ENCODE measurements at regions not wholly inside any gene's neighbourhood (a gene's known extent, or its start where the extent isn't known, plus 50 kb on each side); places are given as distances from the start of the nearest gene placed in this dataset.

DNA sequence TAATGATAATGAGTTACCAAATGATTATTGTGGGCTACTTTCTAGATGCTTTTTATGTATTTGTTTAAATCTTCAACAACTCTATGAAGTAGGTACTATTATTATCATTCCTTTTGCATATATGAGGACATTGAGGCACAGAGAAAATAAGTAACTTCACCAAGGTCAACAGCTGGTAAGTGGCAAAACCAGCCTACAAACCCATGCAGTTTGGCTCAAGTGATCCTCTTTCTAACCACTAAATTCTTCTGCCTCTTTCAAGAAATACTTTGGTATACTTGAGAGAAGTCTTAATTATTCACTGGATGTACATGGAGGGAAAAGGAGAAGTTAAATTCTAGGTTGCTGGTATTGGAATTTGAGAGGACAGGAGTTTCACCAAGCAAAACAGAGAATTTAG lies 495.2 kb upstream of the CADM1 start:
- no peaks in the 10 kb centered on the region for H4K20me1 ChIP-seq (ENCODE audit: insufficient read depth)
- H3K9me3 ChIP-seq (ENCODE audit: low read depth), result no peaks in the 10 kb centered on the region
- no peaks in the 10 kb centered on the region for H3K4me1 ChIP-seq (ENCODE audit: insufficient read depth)
- DNase-seq, result no peak
- no peaks in the 10 kb centered on the region for H3K27me3 ChIP-seq (replicated peaks; ENCODE audit: insufficient read depth)
- no peaks in the 10 kb centered on the region for H3K36me3 ChIP-seq (ENCODE audit: low read depth)
- no peak overlapping the region for H3K4me3 ChIP-seq
- H3K27ac ChIP-seq, result no peak overlapping the region
- in situ Hi-C loops (cut with MboI), result no loop called here
- no peaks in the 10 kb centered on the region for H3K9me2 ChIP-seq (ENCODE audit: insufficient read depth)
- H3F3A ChIP-seq (ENCODE audit: insufficient read depth), result no peaks in the 10 kb centered on the region
- H3K4me2 ChIP-seq (ENCODE audit: unreplicated experiment), result no peak overlapping the region
- H3K9ac ChIP-seq, result no peak overlapping the region
- TF ChIP-seq EZH2phosphoT487 (IDR thresholded peaks at IDR 0.05; ENCODE audit: insufficient read depth, low read depth) (no peak), EZH2 (IDR thresholded peaks at IDR 0.05; ENCODE audit: insufficient read depth, poor library complexity, severe bottlenecking) (no peak)
- H2AFZ ChIP-seq, result no peak overlapping the region
- no peaks in the 10 kb centered on the region for H3K79me2 ChIP-seq (ENCODE audit: insufficient read depth)

DNA sequence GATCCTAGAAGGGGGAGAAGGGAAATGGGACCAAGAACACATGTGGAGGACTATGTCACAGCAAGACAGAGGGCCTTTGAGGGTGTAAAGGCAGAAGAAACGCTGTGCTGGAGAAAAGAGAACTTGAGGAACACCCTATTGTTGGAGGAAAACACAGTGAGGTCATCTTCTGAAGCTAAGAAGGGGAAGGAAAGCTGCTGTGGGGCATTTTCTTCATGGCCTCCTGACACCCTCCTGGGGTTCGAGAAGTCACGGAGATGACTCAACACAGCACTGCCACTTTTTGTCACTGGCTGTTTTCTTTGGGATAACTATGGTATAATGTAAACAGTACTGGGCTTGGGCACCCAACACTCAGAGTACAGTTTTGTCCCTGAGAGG lies 492.6 kb upstream of the CADM1 start:
- no peak for DNase-seq
- H3K27ac ChIP-seq, result no peak overlapping the region
- no peaks in the 10 kb centered on the region for H3K9me3 ChIP-seq (ENCODE audit: low read depth)
- no peak overlapping the region for H3K4me3 ChIP-seq
- no peak overlapping the region for H2AFZ ChIP-seq
- no peak overlapping the region for H3K9ac ChIP-seq
- no peaks in the 10 kb centered on the region for H3K27me3 ChIP-seq (replicated peaks; ENCODE audit: insufficient read depth)
- TF ChIP-seq EZH2 (IDR thresholded peaks at IDR 0.05; ENCODE audit: insufficient read depth, poor library complexity, severe bottlenecking), result no peak
- no peak for TF ChIP-seq EZH2phosphoT487 (IDR thresholded peaks at IDR 0.05; ENCODE audit: insufficient read depth, low read depth)
- H3K36me3 ChIP-seq (ENCODE audit: low read depth), result no peaks in the 10 kb centered on the region
- no peaks in the 10 kb centered on the region for H3K9me2 ChIP-seq (ENCODE audit: insufficient read depth)
- WGBS, 2 experiments (ENCODE audit: low coverage in 1 of 2, low lambda C conversion rate in 2 of 2, missing lambda C conversion rate in 2 of 2), result 5 to 13% methylated on average over 3 of the region's 3 CpGs
- no peaks in the 10 kb centered on the region for H3K4me1 ChIP-seq (ENCODE audit: insufficient read depth)
- no peaks in the 10 kb centered on the region for H3F3A ChIP-seq (ENCODE audit: insufficient read depth)
- H4K20me1 ChIP-seq (ENCODE audit: insufficient read depth), result no peaks in the 10 kb centered on the region
- H3K79me2 ChIP-seq (ENCODE audit: insufficient read depth), result no peaks in the 10 kb centered on the region
- H3K4me2 ChIP-seq (ENCODE audit: unreplicated experiment), result no peak overlapping the region
- in situ Hi-C loops (cut with MboI), result no loop called here

DNA sequence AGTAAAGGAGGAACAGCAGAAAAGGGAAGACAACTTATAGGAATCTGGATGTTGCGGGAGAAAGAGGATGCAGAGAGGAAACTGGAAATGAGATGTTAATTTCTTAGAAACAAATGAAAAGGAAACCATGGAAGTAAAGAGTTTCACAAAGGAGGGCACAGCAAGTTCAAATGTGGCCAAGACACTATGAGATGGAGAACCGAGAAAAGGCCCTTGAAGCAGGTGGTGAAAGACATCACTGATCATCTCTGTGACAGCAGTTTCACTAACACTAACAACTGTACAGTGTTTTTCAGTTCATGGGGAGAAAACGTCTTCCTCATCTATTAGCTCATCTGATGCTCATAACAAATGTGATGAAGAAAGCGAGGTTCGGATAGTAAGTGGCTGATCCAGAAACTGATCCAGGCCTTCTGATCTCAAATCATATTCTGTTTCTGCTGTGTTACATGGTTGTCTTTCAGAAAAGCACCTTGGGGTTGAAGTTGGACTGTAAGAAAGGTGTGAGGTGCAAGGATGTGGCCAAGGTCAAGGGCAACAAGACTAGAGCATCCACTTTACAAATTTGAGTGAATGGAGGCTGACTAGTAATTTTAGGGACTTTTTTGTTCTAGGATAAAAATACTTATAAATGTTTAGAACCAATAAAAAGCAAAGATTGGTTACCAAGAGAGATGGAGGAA lies 492.1 kb upstream of the CADM1 start:
- in situ Hi-C loops (cut with MboI), result no loop called here

DNA sequence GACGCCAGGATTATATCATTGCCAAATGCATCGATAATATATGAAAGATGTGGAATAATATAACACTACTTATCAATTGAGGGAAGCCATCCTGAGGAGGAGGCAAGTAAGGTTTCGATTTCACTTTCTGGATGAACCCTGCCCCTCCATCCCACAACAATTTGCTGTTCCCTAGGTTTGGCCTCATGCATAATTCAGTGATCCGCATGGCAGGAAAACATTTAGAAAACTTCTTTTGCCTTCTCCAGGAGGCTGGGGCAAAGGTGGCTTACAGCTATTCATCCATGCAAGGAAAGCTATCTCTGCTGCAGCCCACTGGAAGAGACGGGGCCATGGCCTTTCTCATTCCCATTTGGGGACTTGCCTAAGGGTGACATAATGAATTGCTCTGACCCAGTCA lies 489.4 kb upstream of the CADM1 start:
- no peak overlapping the region for H3K4me2 ChIP-seq (ENCODE audit: unreplicated experiment)
- H2AFZ ChIP-seq, result no peak overlapping the region
- H3K9ac ChIP-seq, result no peak overlapping the region
- no peak for DNase-seq
- H3K4me3 ChIP-seq, result no peak overlapping the region
- no peaks in the 10 kb centered on the region for H3F3A ChIP-seq (ENCODE audit: insufficient read depth)
- 18 to 31% methylated on average over 5 of the region's 5 CpGs for WGBS, 2 experiments (ENCODE audit: low coverage in 1 of 2, low lambda C conversion rate in 2 of 2, missing lambda C conversion rate in 2 of 2)
- no peaks in the 10 kb centered on the region for H4K20me1 ChIP-seq (ENCODE audit: insufficient read depth)
- H3K27me3 ChIP-seq (replicated peaks; ENCODE audit: insufficient read depth), result no peaks in the 10 kb centered on the region
- H3K36me3 ChIP-seq (ENCODE audit: low read depth), result no peaks in the 10 kb centered on the region
- no peaks in the 10 kb centered on the region for H3K79me2 ChIP-seq (ENCODE audit: insufficient read depth)
- no peaks in the 10 kb centered on the region for H3K9me2 ChIP-seq (ENCODE audit: insufficient read depth)
- in situ Hi-C loops (cut with MboI), result no loop called here
- H3K9me3 ChIP-seq (ENCODE audit: low read depth), result no peaks in the 10 kb centered on the region
- H3K27ac ChIP-seq, result no peak overlapping the region
- no peaks in the 10 kb centered on the region for H3K4me1 ChIP-seq (ENCODE audit: insufficient read depth)
- TF ChIP-seq EZH2phosphoT487 (IDR thresholded peaks at IDR 0.05; ENCODE audit: insufficient read depth, low read depth) (no peak), EZH2 (IDR thresholded peaks at IDR 0.05; ENCODE audit: insufficient read depth, poor library complexity, severe bottlenecking) (no peak)

More for the DNA sequence above, 492.1 kb upstream of the CADM1 start:
- TF ChIP-seq EZH2 (IDR thresholded peaks at IDR 0.05; ENCODE audit: insufficient read depth, poor library complexity, severe bottlenecking), result no peak
- no peak overlapping the region for H3K9ac ChIP-seq
- no peaks in the 10 kb centered on the region for H3K27me3 ChIP-seq (replicated peaks; ENCODE audit: insufficient read depth)
- no peaks in the 10 kb centered on the region for H3K36me3 ChIP-seq (ENCODE audit: low read depth)
- no peak for DNase-seq
- no peaks in the 10 kb centered on the region for H3K9me2 ChIP-seq (ENCODE audit: insufficient read depth)
- no peak overlapping the region for H3K27ac ChIP-seq
- no peak overlapping the region for H3K4me3 ChIP-seq
- no peaks in the 10 kb centered on the region for H4K20me1 ChIP-seq (ENCODE audit: insufficient read depth)
- no peaks in the 10 kb centered on the region for H3K9me3 ChIP-seq (ENCODE audit: low read depth)
- H3K4me2 ChIP-seq (ENCODE audit: unreplicated experiment), result no peak overlapping the region
- 29 to 36% methylated on average over 5 of the region's 5 CpGs for WGBS, 2 experiments (ENCODE audit: low coverage in 1 of 2, low lambda C conversion rate in 2 of 2, missing lambda C conversion rate in 2 of 2)
- H3F3A ChIP-seq (ENCODE audit: insufficient read depth), result no peaks in the 10 kb centered on the region
- no peaks in the 10 kb centered on the region for H3K79me2 ChIP-seq (ENCODE audit: insufficient read depth)
- no peak overlapping the region for H2AFZ ChIP-seq
- H3K4me1 ChIP-seq (ENCODE audit: insufficient read depth), result no peaks in the 10 kb centered on the region

DNA sequence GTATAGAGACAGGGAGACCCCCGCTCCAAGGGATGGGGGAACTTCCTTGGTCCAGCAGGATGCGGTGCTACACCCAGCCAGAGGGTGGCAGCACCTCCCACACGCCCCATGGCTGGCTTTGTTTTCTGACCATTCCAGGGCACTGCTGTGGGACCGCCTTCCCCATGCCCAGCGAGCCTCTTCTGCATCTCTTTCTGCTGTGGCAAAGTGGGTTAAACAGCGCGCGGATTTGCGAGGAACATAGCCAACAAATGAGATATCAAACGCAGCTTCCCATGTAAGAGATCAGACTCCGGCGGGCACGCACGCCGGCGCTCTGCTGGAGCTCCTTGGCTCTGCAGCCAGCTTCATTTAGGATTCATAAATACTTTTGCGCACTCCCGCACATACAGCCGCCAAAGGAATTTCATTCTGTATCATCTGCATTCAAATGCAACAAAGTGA lies 485.8 kb upstream of the CADM1 start:
- WGBS, 2 experiments (ENCODE audit: low coverage in 1 of 2, low lambda C conversion rate in 2 of 2, missing lambda C conversion rate in 2 of 2), result 46 to 49% methylated on average over 19 of the region's 19 CpGs
- H4K20me1 ChIP-seq (ENCODE audit: insufficient read depth), result no peaks in the 10 kb centered on the region
- TF ChIP-seq EZH2 (IDR thresholded peaks at IDR 0.05; ENCODE audit: insufficient read depth, poor library complexity, severe bottlenecking) (no peak), EZH2phosphoT487 (IDR thresholded peaks at IDR 0.05; ENCODE audit: insufficient read depth, low read depth) (no peak)
- H3K4me3 ChIP-seq, result no peak overlapping the region
- H3K9me3 ChIP-seq (ENCODE audit: low read depth), result no peaks in the 10 kb centered on the region
- no peak overlapping the region for H3K4me2 ChIP-seq (ENCODE audit: unreplicated experiment)
- H3K9me2 ChIP-seq (ENCODE audit: insufficient read depth), result no peaks in the 10 kb centered on the region
- in situ Hi-C loops (cut with MboI), result no loop called here
- no peak for DNase-seq
- H3K36me3 ChIP-seq (ENCODE audit: low read depth), result no peaks in the 10 kb centered on the region
- no peaks in the 10 kb centered on the region for H3F3A ChIP-seq (ENCODE audit: insufficient read depth)
- H3K27ac ChIP-seq, result no peak overlapping the region
- no peak overlapping the region for H2AFZ ChIP-seq
- H3K27me3 ChIP-seq (replicated peaks; ENCODE audit: insufficient read depth), result no peaks in the 10 kb centered on the region
- no peaks in the 10 kb centered on the region for H3K79me2 ChIP-seq (ENCODE audit: insufficient read depth)
- no peak overlapping the region for H3K9ac ChIP-seq
- H3K4me1 ChIP-seq (ENCODE audit: insufficient read depth), result no peaks in the 10 kb centered on the region

All from GM23248 (cell line).